HG03571 (cell line): ENCODE measurements at regions not wholly inside any gene's neighbourhood (a gene's known extent, or its start where the extent isn't known, plus 50 kb on each side); places are given as distances from the start of the nearest gene placed in this dataset.

Source experiments
- ATAC-seq: cut with Tn5 transposase; IDR thresholded peaks from one replicate; pipeline ENCODE4 v1.9.1; 2021; ENCODE audit not compliant: unreplicated experiment

DNA sequence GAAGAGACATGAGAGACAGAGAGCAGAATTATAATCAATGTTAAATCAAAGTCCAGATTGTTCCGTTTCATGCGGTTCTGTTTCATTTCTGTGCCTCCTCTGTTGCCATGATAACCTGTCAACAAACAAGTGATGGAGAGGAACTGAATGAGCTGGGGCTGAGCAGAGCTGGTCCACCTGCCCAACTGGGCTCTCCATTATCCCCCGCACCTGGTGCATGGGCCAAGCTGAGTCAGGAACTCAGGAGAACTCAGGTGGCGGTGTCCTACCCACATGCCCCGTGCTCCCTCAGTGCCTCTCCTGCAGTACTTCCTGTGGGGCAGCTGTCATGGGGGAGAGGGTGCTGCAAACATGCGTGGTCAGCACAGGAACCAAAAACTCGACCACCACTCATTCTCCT is 178.8 kb downstream of the TTC32 start:
- no peak for ATAC-seq

DNA sequence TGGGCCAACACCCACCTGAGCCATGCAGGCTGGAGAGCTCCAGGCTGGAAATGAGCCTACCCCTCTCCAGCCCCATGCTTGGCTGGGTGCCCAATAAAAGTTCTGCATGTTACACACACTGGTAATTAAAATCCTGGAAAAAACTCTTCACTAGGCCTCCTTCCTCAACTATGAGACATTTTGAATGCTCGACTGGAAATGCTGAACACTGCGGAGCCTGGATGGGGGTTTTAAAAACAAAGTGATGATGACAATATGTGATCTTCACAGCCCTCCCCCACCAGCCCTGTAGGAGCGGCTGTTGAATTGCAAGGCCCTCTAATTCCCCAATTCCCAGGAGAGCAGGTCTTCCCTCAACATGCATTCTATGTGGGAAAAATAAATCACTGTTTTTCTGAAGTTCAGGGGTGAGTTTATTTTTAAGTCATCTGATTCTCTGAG is 179.2 kb downstream of the TTC32 start:
- ATAC-seq = no peak

DNA sequence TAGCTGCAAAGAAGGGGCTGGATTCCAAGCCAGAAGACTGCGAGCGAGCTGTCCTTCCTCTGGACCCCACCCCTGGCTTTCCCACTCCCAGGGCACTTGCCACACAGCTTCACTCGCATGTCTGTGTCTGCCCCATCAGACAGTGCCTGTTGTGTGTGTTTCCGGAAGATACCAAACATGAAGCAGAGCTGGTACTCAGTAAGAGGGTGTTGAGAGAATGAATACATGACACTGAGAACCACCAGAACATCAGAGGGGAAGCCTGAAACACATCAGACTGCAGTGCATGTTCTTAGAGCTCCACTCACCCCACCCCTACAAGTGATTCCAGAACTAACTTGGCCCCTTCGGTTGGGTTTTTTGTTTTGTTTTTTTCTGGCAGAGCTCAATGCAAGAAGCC is 181.5 kb downstream of the TTC32 start:
- no peak for ATAC-seq

DNA sequence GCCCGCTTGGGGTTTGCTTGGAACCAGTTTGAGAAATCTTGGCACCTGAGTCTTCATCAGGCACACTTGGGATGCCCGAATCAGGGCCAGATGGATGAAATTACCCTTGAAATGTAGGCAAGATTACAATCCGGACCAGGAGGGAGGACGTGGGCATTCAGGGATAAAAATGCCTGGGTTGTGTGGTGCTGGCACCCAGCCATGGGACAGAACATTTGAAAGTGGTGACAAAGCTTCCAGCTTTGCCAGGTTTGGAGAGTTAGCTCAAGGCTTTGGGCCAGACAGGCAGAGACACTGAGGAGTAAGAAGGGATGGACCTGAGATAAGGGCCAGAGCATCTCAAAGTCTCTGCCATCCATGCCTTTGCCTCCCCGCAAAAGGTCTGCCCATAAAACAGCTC is 182.2 kb downstream of the TTC32 start:
- no peak for ATAC-seq

DNA sequence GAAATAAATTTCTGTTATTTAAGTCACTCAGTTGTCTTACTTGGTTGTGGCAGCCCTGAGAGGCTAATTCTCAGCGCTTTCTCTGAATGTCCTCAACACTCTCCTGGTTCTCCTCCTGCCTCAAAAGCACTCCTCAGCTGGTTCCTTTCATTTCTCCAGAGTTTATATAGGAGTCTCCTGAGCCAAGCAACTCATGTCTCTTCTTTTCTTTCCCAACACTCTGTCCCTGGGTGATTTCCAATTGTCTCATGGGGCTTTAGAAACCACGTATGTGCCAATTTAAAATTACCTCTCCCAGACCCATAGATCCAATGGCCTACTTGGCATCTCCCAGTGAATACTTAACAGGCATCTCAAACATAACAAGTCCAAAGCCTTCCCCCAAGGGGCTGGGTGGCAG is 184.3 kb downstream of the TTC32 start:
- no peak for ATAC-seq

DNA sequence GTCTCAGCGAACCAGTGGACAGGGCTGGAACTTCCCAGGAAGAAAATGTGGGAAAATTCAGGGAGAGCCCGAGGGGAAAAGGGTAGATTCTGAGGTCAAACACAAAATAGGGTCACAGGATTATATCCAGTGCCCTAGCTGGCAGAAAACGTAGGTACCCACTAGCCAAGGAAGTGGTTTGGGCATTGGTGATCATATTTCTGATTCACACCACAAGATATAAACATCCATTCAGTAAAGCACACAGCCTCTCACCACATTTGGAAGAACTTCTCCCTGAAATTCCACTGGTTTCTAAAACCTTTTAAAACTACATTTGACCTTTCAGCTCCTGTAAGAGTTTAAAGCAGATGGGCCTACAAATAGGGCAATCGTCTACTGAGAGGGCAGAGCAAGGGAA is 186.9 kb downstream of the TTC32 start:
- no peak for ATAC-seq

DNA sequence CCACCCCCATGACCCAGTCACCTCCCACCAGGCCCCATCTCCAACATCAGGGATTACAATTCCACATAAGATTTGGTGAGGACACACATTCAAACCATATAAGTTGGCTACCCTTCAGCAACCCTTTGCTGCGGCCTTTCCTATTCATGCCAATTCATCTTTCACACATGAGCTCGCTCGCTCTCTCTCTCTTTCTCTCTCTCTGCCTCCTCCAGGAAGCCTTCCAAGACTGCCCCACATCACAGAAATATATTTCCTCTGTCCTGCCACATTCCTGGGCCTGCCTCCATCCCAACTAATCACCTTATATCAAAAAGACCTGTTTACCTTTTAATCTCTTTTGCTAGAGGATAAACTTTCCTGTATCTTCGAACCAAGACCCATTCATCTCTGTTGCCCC is 188.9 kb downstream of the TTC32 start:
- ATAC-seq = no peak

DNA sequence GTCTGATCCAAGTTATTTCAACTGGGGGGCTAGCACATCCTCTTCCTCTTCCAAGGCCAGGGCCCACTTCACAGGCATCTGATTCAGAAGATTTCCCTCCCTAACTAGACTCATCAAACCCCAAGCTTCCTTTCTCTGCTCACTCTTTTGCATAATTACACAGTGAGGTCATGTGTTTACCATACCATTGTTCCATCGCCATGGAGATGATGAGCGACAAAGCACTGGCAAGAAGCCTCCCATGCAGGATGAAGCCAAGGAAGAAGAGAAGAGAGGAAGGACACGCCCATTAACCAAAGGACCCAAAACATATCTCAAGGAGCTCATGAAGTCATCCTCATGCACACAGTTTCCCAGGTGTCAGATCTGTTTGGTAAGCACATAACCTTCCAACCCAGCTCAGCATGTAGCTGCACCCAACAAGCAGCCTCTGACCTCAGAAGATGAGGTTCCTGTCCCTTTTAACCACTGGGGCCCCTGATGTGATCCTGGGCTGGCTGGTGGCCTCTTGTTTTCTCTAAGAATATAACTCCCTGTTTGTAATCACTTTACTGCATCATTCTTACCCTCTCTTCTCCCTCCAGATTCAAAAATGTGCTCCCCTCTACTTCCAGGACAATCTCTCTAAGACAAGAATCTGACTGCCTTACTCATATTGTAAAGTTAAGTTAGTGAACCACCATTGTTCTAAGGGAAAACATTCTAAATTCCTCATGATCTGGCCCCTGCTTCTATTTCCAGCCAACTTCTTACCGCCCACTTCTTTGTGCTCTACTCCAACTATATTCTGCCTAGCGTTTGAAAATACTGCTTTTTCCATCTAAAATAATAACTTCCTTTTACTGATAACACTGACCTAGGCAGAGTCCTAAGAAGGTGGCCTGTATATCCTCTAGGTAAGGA is 190.1 kb downstream of the TTC32 start:
- ATAC-seq = no peak

DNA sequence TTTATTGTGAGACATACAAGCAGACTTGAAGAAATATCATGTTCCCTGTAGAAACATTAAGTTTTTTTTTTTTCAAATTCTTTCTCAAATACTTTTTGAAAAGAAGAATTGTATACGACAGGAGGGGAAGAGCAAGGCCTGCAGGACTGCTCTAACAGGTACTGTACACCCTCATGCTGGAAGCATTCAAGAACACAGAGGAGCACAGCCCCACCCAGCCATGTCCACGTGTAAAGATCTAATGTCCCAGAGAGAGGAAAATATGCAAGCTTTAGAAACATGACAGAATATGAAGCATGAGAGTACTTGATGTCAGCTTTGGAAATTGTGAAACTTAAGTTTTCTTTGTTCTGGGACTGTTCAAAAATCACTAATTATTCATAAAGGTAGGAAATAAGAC is 191.6 kb downstream of the TTC32 start:
- no peak for ATAC-seq

DNA sequence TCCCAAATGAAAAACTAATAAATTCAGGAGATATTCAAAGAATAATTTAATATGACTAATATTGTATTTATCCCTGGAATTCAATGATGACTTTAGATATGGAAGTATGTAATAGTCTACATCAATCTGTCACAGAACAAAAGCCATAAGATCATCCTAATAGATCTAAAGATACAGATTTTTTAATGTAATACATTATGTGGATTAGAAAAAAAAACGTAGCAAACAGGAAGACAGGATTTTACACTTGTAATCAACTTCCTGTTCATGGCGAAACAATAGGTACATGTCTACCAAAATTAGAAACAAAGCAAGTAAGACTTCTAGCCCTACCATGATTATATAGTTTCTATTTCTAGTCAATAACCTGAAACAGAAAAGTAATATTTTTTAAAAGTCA is 192.2 kb downstream of the TTC32 start:
- no peak for ATAC-seq

DNA sequence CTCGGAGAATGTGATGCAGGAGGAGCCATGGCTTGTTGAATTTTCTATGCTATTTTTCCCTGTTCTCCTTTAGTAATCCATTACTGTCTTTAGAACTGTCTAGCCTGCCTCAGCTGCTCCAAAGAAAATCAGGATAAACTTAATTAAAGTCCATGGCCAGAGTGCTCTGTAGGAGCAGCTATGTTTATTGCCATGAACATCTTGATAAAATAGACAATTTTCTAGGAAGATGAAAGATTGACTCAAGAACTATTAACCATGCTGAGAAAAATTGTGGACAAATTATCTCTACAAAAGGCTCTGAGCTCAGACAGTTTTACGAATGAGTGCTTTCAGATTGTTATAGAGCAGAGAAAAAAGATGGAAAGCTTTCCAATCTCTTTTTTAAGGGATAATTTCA is 193.0 kb downstream of the TTC32 start:
- no peak for ATAC-seq

DNA sequence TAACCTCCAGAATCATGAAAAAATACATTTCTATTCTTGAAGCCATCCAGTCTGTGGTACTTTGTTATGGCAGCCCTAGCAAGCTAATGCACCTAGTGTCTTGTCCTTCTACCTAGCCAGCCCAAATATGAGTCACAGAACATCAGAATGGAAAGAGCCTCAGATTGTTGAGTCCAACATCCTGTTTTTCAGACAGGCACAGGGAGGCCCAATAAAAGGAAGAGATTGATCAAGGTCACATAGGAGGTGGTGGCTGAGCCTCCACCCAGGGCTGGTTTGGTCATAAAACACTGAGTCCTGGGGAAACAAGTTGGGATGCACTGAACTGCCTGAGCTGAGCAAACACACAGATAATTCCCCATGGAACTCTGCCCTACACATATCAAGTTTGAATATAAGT is 195.5 kb downstream of the TTC32 start:
- ATAC-seq = no peak

DNA sequence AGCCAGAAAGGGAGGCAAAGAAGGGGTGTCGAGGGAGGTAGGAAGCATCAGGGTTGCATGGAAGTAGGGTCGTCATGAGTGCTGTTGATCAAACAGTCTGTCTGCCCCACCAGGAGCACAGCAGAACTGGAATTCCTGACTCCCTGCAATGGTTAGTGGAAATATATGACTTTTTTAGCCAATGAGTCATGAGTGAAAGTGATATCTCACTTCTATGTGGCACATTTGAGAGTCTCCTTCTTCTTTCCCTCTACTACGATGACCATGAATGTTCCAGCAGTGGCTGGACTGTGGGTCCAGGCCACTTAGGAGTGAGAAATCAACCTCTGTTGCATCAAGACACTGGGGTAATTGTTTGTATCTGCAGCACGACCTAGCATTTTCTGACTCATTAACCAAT is 199.5 kb downstream of the TTC32 start:
- no peak for ATAC-seq

DNA sequence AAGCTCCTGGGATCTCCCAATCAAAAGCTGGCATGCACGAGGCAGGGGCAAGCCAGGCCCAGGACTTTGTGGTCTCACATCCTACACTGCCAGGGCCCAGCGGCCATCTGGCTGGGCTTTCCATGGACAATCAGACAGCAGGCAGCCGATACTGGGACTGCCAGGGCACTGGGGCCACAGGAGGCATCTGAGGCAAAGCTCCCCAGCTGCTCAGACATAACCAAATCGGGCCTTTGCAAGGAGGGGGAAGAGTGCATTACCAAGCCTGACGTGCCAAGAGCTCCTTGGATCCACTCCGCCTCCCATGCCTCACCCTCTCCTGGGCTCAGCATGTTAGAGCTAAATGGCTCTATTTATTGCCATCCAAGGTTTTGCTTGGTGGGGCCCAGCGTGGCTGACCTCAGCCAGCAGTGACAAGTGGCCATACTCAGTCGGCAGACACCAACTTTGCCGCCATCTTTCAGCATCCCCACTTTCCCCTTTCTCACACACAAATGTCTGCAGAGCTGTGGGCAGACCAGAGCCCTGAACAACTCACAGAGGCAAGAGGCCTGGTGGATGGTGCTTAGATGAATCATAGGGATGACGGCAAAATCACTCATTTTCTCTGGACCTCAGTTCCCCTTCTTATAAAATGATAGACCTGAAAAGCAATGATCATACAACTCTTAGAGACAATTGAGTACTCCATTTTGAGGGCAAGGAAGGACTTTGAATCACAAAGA is 200.8 kb downstream of the TTC32 start:
- no peak for ATAC-seq

DNA sequence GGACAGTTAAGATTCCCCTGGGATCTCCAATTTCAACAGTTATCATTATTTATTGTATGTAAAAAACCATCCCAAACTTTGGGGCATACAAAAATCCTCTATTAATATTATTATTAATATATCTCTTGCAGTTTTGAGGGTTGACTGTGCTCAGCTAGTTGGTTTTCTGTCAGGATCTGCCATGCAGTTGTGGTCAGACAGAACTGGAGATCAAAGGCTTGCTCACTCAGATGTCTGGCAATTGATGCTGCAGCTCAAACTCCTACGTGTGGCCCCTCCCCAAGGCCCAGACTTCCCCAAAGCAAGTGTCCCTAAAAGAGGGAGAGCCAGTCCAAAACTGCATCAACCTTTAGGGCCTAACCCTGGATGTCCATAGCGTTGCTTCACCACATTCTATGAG is 204.7 kb downstream of the TTC32 start:
- no peak for ATAC-seq

DNA sequence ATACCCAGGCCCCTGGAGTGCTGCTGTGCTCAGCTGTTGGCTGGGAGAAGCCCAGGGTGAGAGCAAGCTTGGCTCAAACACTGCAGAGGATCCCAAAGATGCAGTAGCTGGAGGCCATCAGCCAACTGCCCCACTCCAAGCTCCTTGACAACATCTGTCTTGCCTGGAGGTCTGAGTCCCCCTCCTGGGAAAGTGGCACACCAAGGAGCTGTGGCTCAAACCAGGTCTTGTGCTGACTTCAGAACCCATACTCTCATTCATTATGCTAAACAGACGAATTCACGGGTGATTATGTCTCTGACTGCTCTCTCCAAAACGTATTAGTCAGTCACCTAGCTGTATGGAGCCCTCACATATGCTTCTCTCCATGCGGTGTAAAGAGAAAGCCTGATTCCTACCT is 206.1 kb downstream of the TTC32 start:
- ATAC-seq = no peak

DNA sequence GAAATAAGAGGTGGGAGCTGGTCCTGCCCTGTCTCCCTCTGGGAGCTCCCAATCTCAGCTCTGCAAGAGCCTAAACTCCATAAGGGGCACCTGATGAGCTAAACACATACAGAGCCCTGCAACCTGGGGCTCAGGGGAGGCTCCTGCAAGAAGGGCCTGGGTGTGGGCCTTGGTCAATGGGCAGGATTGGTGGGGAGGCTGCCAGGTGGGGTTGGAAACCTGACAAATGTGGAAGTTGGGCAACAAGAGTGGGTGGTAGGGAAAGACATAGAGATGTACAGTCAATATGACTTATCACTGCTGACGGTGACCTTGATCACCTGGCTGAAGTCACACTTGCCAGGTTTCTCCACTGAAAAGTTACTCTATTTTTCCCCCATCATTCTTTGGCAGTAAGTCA is 209.9 kb downstream of the TTC32 start:
- no peak for ATAC-seq

DNA sequence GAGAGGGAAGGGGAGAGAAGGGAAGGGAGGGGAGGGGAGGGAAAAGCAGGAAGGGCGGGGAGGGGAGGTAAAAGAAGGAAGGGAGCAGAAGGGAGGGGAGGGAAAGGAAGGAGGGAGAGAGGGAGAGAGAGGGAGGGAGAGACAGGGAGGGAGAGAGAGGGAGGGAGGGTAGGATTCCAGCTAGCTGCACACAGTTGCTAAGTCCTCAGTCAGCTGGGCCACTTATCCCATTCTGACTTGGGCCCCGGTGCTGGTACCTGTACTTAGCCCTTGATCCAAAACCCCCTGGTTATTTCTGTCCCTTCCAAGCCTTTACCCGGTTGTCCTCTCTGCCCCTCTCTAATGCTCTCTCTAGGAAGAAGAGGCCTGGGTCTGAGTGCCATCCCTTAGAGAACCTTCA is 211.4 kb downstream of the TTC32 start:
- ATAC-seq = no peak

DNA sequence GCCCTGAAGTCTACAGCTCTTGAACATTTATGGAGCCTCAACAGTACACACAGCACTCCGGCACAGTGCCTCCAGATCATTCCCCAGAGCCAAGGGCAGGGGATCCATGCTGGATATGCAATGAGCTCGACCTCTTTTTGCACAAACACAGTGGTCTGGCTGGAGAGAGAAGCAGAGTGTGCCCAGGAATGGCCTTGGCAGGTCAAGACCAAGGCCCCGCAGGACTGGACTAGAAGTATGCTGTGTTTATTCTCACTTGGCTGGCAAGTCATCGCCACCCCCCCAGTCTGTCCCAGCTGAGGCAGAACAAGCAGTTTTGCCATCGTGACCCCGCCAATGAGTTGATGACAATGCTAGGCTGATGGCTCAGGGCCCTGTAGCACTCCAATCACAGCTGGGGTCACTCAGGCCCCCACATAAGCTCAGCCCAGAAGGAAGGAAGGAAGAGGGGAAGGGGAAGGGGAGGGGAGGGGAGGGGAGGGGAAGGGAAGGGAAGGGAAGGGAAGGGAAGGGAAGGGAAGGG is 212.1 kb downstream of the TTC32 start:
- no peak for ATAC-seq

DNA sequence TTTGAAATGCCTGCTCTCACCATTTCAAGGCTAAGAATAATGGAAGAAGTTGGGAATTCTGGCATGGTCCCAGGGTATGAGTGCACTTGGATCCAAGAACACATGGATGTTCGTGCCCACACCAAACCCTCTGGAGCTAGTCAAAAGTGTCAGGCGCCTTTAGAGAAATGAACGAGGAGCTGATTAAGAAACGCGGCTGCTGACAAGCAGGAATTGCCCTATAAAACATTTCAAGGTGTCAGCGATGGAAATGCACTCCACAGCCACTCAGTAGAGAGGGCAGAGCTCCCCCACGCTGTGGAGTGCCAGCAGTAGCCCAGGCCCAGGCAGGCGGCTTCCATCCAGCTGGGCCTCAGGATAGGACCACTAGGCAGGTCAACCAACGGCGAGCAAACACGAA is 213.7 kb downstream of the TTC32 start:
- no peak for ATAC-seq

DNA sequence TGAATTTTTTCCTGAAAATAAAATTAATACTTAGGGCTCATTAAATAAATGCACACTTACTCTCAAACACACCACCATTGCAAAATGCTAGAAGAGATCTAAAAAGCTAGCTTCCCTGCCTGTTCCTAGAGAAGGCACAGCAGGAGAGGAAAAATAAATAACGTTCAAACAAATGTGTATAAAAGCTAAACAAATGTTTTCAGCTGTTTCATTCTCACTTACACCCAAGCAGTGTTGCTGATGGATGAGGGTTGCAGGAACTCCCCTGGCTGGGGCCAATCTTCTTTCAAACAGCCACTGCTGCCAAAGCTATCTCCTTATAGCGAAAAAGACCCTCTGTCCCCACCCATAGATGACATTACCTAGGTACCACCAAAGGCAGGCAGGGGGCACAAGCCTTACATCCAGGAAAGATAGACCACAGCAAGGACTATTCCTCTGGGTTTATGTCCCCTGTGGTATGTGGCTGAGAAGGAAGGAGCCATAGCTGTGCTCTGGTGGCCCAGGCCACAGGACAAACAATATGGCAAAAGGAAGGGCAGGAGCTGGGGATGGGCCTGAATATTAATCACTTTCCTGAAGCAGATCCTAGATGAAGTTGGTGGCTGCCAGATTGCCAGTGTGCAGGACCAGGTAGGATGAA is 214.6 kb downstream of the TTC32 start:
- no peak for ATAC-seq

DNA sequence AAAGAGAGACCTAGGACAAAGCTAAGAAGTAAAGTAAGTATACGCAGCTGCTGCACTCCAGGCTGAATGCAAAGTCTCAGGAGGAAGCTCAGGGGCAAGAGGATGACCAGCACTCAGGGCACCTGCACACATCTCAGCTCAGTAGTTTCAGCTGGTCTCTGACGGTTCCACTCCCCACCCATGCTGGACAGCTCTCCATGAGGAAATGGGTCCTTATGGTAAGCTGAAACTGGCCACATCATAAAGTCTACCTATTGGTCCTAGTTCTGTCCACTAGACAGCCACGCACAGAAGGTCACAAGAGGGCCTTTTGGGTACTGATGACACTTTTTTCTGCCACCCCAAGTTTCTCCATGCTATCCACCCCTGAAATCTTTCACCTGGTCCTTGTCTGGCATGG is 215.3 kb downstream of the TTC32 start:
- no peak for ATAC-seq
